OCI-LY7 (cell line): ENCODE measurements at regions not wholly inside any gene's neighbourhood (a gene's known extent, or its start where the extent isn't known, plus 50 kb on each side); places are given as distances from the start of the nearest gene placed in this dataset.
"Not testable (repeated sequence)": the region's sequence is repeated elsewhere in the genome, so short reads cannot be mapped to it uniquely, and the experiment has no call there.

Source experiments
- BruUV-seq: library from RNA; stranded (reverse); fragments of 400-500 nt; replicated peaks from 2 replicates; lab custom pipeline; 2021; lab: Mats Ljungman, UMichigan
- CTCF ChIA-PET: fragments of 300-600 bp; sonication (Branson Sonifier 250); formaldehyde crosslinking; loops from one replicate; lab custom pipeline; 2022; ENCODE audit warnings: antibody characterized with exemption; ENCODE audit not compliant: unreplicated experiment; lab: Charles Lee
- POLR2A ChIA-PET: fragments of 300-600 bp; sonication (Branson Sonifier 250); formaldehyde crosslinking; loops from one replicate; lab custom pipeline; 2022; ENCODE audit warnings: antibody characterized with exemption; lab: Charles Lee
- DNase-seq: peaks from one replicate; pipeline ENCODE4 v3.0.0-alpha.2; 2015; ENCODE audit warnings: low spot score
- H2AFZ ChIP-seq: fragments of 200-600 bp; sonication (generic), shearing (Covaris generic); 2 replicates; pipeline ENCODE4 v1.6.1; 2014; ENCODE audit warnings: mild to moderate bottlenecking, antibody characterized with exemption, low read length, moderate library complexity
- H3K27ac ChIP-seq: fragments of 200-600 bp; sonication (generic); 2 replicates; pipeline ENCODE4 v1.5.1; 2014; ENCODE audit warnings: mixed run types, low read depth, mild to moderate bottlenecking, moderate library complexity, low read length, inconsistent platforms; ENCODE audit not compliant: poor library complexity, severe bottlenecking
- H3K36me3 ChIP-seq: fragments of 200-600 bp; sonication (generic); 2 replicates; pipeline ENCODE4 v1.6.1; 2014; ENCODE audit warnings: mild to moderate bottlenecking, antibody characterized with exemption, low read length, moderate library complexity, mixed read lengths; ENCODE audit not compliant: insufficient read depth
- H3K4me1 ChIP-seq: fragments of 200-600 bp; sonication (generic); 2 replicates; pipeline ENCODE4 v1.5.1; 2014; ENCODE audit warnings: mild to moderate bottlenecking, low read length; ENCODE audit not compliant: insufficient read depth, poor library complexity, severe bottlenecking
- H3K4me2 ChIP-seq: fragments of 200-600 bp; sonication (generic); 2 replicates; pipeline ENCODE4 v1.6.1; 2014; ENCODE audit warnings: mild to moderate bottlenecking, low read length
- H3K4me3 ChIP-seq: fragments of 200-600 bp; sonication (generic); 2 replicates; pipeline ENCODE4 v1.5.1; 2014; ENCODE audit warnings: mild to moderate bottlenecking, low read depth, low read length; ENCODE audit not compliant: poor library complexity, severe bottlenecking
- H3K79me2 ChIP-seq: fragments of 200-600 bp; sonication (generic); 2 replicates; pipeline ENCODE4 v1.6.1; 2016; ENCODE audit warnings: low read depth, mild to moderate bottlenecking, low read length, moderate library complexity, mixed read lengths; ENCODE audit not compliant: insufficient read depth
- H3K9me2 ChIP-seq: fragments of 200-600 bp; sonication (generic); 2 replicates; pipeline ENCODE4 v1.6.1; 2016; ENCODE audit warnings: mild to moderate bottlenecking, low read length, mixed read lengths; ENCODE audit not compliant: insufficient read depth
- H3K9me3 ChIP-seq: fragments of 200-600 bp; sonication (generic); 2 replicates; pipeline ENCODE4 v1.6.1; 2014; ENCODE audit warnings: mild to moderate bottlenecking, mixed run types, low read length, mixed read lengths
- H4K20me1 ChIP-seq: fragments of 200-600 bp; sonication (generic); 2 replicates; pipeline ENCODE4 v1.6.1; 2014; ENCODE audit warnings: mild to moderate bottlenecking, antibody characterized with exemption, low read length, moderate library complexity, mixed read lengths; ENCODE audit not compliant: insufficient read depth
- CTCF ChIP-seq: fragments of 200-600 bp; sonication (generic); conservative IDR thresholded peaks from 2 replicates; pipeline ENCODE4 v1.5.1; 2014; ENCODE audit warnings: mild to moderate bottlenecking, antibody characterized with exemption, low read length, moderate library complexity, mixed read lengths
- EZH2phosphoT487 ChIP-seq: fragments of 200-600 bp; sonication (generic); IDR thresholded peaks from 2 replicates; pipeline ENCODE4 v1.6.1; 2018; ENCODE audit warnings: low read depth, borderline replicate concordance, mild to moderate bottlenecking, mixed run types, antibody characterized with exemption, low read length, moderate library complexity, mixed read lengths
- intact Hi-C: fragments of 100-400 bp; cut with micrococcal nuclease; formaldehyde crosslinking; loops from one replicate; pipeline ENCODE4 v1.10.0; 2022; ENCODE audit not compliant: unreplicated experiment

- intact Hi-C loops = no loop called here
- Histone ChIP-seq H3K79me2 (no peaks in the 10 kb centered on the region), H3K4me1 (no peaks in the 10 kb centered on the region), H3K27ac (no peak overlapping the region), H3K36me3 (no peaks in the 10 kb centered on the region), H2AFZ (no peak overlapping the region), H3K9me2 (no peaks in the 10 kb centered on the region), H3K4me2 (no peak overlapping the region), H4K20me1 (no peaks in the 10 kb centered on the region), H3K4me3 (no peak overlapping the region), H3K9me3 (no peaks in the 10 kb centered on the region)
- POLR2A ChIA-PET = interaction anchor here (1.0 kb wide), 2 partner anchors 10 to 11 kb away, joined by 3 read pairs; no protein-coding TSS in a partner anchor
- CTCF ChIA-PET = no interaction called here
- TF ChIP-seq EZH2phosphoT487 = no peak
- TF ChIP-seq CTCF = no peak
- no TSS peak for BruUV-seq
- no peak for DNase-seq
These were observed 193.5 kb upstream of the FTMT start for GRCh38 chr5:121658221-121658620.

- H3K36me3 ChIP-seq = no peaks in the 10 kb centered on the region
- intact Hi-C loops = no loop called here
- no peak overlapping the region for H3K27ac ChIP-seq
- DNase-seq = no peak
- TF ChIP-seq EZH2phosphoT487 = no peak
- no peak for TF ChIP-seq CTCF
- H3K9me3 ChIP-seq = no peaks in the 10 kb centered on the region
- no peaks in the 10 kb centered on the region for H3K9me2 ChIP-seq
- ChIA-PET CTCF (no interaction called here), POLR2A (interaction anchor here (1.7 kb wide), 1 partner anchor 11 kb away, joined by 3 read pairs; no protein-coding TSS in a partner anchor)
- H3K4me1 ChIP-seq = no peaks in the 10 kb centered on the region
- no peak overlapping the region for H3K4me3 ChIP-seq
- no peak overlapping the region for H3K4me2 ChIP-seq
- no peaks in the 10 kb centered on the region for H3K79me2 ChIP-seq
- BruUV-seq = no TSS peak
- H4K20me1 ChIP-seq = no peaks in the 10 kb centered on the region
- H2AFZ ChIP-seq = no peak overlapping the region
These were observed 191.5 kb upstream of the FTMT start for GRCh38 chr5:121660142-121660541.

- DNase-seq, H3K79me2 ChIP-seq, H3K4me1 ChIP-seq, H3K9me2 ChIP-seq, H4K20me1 ChIP-seq, H3K4me3 ChIP-seq, H2AFZ ChIP-seq, H3K27ac ChIP-seq, BruUV-seq, H3K4me2 ChIP-seq, POLR2A ChIA-PET, intact Hi-C loops, H3K9me3 ChIP-seq, CTCF ChIA-PET, H3K36me3 ChIP-seq: not testable (repeated sequence)
These were observed 186.1 kb upstream of the FTMT start for GRCh38 chr5:121665542-121665941.
